Stomach (tissue), 8 donors: ENCODE measurements at regions not wholly inside any gene's neighbourhood (a gene's known extent, or its start where the extent isn't known, plus 50 kb on each side); places are given as distances from the start of the nearest gene placed in this dataset.

Experiments used
- DNase-seq, 2 donors: peaks; one replicate each; pipeline versions ENCODE4 v3.0.0 to v3.0.0-alpha.2; 2013 to 2019
- H3K27ac ChIP-seq, 5 donors: fragments of 200-600 bp in 4 of 5; sonication (generic) in 4 of 5; one replicate each; pipeline ENCODE4 v1.5.1; 2013 to 2019; ENCODE audit warnings: mild to moderate bottlenecking in 1 of 5, moderate library complexity in 1 of 5
- H3K27me3 ChIP-seq, 3 donors: fragments of 200-600 bp; sonication (generic); one replicate each; pipeline ENCODE4 v1.5.1; 2017 to 2019; ENCODE audit warnings: mixed run types in 1 of 3
- H3K36me3 ChIP-seq, 4 donors: fragments of 200-600 bp; sonication (generic); 1 replicate in 3 of 4; 2 replicates in 1 of 4; pipeline ENCODE4 v1.5.1; 2016 to 2019
- H3K4me1 ChIP-seq, 4 donors: fragments of 200-600 bp; sonication (generic); one replicate each; pipeline ENCODE4 v1.5.1; 2016 to 2019
- H3K4me3 ChIP-seq, 4 donors: fragments of 200-600 bp; sonication (generic) in 3 of 4; one replicate each; pipeline ENCODE4 v1.5.1; 2016 to 2019; ENCODE audit warnings: mild to moderate bottlenecking in 1 of 4
- H3K9me3 ChIP-seq, 4 donors: fragments of 200-600 bp; sonication (generic); one replicate each; pipeline ENCODE4 v1.5.1; 2016 to 2019
- EP300 ChIP-seq: sonication (generic); formaldehyde crosslinking; IDR thresholded peaks from one replicate; pipeline ENCODE4 v1.6.1; 2017; ENCODE audit warnings: antibody characterized with exemption
- POLR2A ChIP-seq, 4 donors: fragments of 450-650 bp; IDR thresholded peaks; one replicate each; pipeline ENCODE4 v1.6.1; 2016; ENCODE audit warnings: antibody characterized with exemption in 4 of 4, control low read depth in 2 of 4, mild to moderate bottlenecking in 1 of 4, moderate library complexity in 1 of 4
- POLR2AphosphoS5 ChIP-seq, 3 donors: sonication (generic); formaldehyde crosslinking; IDR thresholded peaks; one replicate each; pipeline ENCODE4 v1.6.1; 2016; ENCODE audit warnings: antibody characterized with exemption in 3 of 3
- WGBS, 5 donors: extraction: QIAGEN DNeasy Blood & Tissue Kit in 3 of 5; methylation state at CpG; one replicate each; pipeline versions ENCODE4 v1.1.5 to v1.1.7; 2013 to 2018; 5-methylcytosine and 5-hydroxymethylcytosine counted together
- intact Hi-C: fragments of 100-400 bp; cut with DNase I; formaldehyde crosslinking; loops from one replicate; pipeline ENCODE4 v1.15.1; 2023; ENCODE audit warnings: low total_unique reads
- TF ChIP-seq, protein P1 (sequence below), 7 experiments: fragments of 450-650 bp in 4 of 7; fragments of 200-600 bp in 3 of 7; sonication (generic) in 3 of 7; IDR thresholded peaks; one replicate each; pipeline ENCODE4 v1.5.1; 2016 to 2019; ENCODE audit warnings: antibody characterized with exemption in 7 of 7, control low read depth in 2 of 7, mild to moderate bottlenecking in 1 of 7
- donor health status: healthy with polysubstance abuse.
- donor health status: Bipolar disorder and iron deficiency.
- donor health status: healthy.

DNA sequence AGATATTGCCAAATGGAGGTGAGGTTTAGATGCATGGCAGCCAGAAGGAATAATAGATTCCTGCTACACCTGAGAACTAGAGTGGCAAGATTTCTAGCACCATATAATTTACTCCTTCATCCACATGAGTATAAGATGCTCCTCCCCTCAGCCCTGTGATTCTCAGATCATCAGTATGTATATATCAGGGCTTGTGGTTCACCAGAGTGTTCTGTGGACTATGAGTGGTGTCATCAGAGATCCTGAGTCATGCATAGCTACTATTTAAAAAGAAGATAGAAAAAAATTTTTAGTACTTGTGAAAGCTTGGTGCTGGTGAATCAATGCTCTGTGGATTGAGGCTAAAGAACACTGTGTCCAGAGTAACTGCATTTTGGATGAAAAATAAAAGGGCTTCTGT lies 285.9 kb downstream of the BMP4 start:
- H3K27ac ChIP-seq, result no peak overlapping the region
- intact Hi-C loops, result no loop called here
- H3K4me3 ChIP-seq, result no peak overlapping the region

DNA sequence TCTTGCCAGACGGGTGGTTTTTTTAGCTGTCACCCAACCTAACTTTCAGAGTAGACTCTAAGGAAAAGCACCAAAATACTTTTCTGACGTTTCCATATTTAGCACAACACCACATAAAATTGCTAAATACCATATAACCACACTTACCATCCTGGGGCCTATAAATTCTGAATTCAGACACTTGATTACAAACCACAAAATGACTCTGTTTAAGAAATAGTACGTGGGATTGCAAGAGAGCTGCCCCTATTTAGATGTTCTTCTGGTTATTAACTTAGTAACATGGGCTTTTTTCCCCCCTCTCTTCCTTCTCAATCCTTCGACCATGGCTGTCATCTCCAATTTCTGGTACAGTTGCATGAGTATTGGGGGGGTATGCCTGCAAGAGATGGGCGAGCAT lies 287.7 kb downstream of the BMP4 start:
- no peak for DNase-seq
- 58 to 71% (median 68%) methylated on average over 5 of the region's 5 CpGs for WGBS, 5 donors
- no peak overlapping the region for H3K4me3 ChIP-seq
- intact Hi-C loops, result no loop called here
- no peaks in the 10 kb centered on the region for H3K36me3 ChIP-seq
- TF ChIP-seq EP300 (no peak), POLR2A (IDR thresholded peaks at IDR 0.05) (no peak), POLR2AphosphoS5 (IDR thresholded peaks at IDR 0.05) (no peak)
- TF ChIP-seq, protein P1, sequence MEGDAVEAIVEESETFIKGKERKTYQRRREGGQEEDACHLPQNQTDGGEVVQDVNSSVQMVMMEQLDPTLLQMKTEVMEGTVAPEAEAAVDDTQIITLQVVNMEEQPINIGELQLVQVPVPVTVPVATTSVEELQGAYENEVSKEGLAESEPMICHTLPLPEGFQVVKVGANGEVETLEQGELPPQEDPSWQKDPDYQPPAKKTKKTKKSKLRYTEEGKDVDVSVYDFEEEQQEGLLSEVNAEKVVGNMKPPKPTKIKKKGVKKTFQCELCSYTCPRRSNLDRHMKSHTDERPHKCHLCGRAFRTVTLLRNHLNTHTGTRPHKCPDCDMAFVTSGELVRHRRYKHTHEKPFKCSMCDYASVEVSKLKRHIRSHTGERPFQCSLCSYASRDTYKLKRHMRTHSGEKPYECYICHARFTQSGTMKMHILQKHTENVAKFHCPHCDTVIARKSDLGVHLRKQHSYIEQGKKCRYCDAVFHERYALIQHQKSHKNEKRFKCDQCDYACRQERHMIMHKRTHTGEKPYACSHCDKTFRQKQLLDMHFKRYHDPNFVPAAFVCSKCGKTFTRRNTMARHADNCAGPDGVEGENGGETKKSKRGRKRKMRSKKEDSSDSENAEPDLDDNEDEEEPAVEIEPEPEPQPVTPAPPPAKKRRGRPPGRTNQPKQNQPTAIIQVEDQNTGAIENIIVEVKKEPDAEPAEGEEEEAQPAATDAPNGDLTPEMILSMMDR (IDR thresholded peaks at IDR 0.05), result no peak
- no peaks in the 10 kb centered on the region for H3K9me3 ChIP-seq
- no peak overlapping the region for H3K27ac ChIP-seq
- H3K27me3 ChIP-seq, result no peaks in the 10 kb centered on the region
- H3K4me1 ChIP-seq, result no peaks in the 10 kb centered on the region

More for the DNA sequence above, 285.9 kb downstream of the BMP4 start:
- Histone ChIP-seq H3K4me1 (no peaks in the 10 kb centered on the region), H3K9me3 (no peaks in the 10 kb centered on the region), H3K36me3 (no peaks in the 10 kb centered on the region), H3K27me3 (no peaks in the 10 kb centered on the region)
- TF ChIP-seq EP300 (no peak), POLR2AphosphoS5 (IDR thresholded peaks at IDR 0.05) (no peak), POLR2A (IDR thresholded peaks at IDR 0.05) (no peak)
- TF ChIP-seq, protein P1 (IDR thresholded peaks at IDR 0.05), result no peak
- DNase-seq, result no peak

DNA sequence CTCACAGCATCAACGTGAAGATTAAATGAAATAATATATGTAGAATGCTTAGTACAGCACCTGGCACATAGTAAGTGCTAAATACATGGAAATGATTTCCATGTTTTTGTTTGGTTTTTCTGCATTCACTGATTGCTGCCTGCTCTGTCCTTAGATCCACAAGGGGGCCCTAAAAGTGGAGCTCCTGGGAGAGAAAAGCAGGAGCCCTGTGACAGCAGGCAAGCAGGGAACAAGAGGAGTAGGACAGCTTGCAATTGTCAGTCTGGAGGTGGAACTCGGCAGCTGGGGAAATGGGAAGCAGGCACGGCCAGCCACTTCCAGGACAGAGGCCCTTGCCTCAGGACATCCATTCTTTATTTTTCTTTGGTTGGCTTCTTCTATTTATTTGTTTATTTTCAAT lies 292.9 kb downstream of the BMP4 start:
- Histone ChIP-seq H3K4me3 (no peak overlapping the region), H3K27me3 (no peaks in the 10 kb centered on the region), H3K4me1 (no peaks in the 10 kb centered on the region), H3K9me3 (no peaks in the 10 kb centered on the region), H3K36me3 (no peaks in the 10 kb centered on the region), H3K27ac (no peak overlapping the region)
- intact Hi-C loops, result no loop called here
- WGBS, 5 donors, result 46 to 61% (median 55%) methylated on average over 3 of the region's 3 CpGs
- DNase-seq, result peak in 1 of 2 donors; percentile 17
- TF ChIP-seq POLR2A (IDR thresholded peaks at IDR 0.05) (no peak), POLR2AphosphoS5 (IDR thresholded peaks at IDR 0.05) (no peak), EP300 (no peak)
- TF ChIP-seq, protein P1 (IDR thresholded peaks at IDR 0.05), result no peak

DNA sequence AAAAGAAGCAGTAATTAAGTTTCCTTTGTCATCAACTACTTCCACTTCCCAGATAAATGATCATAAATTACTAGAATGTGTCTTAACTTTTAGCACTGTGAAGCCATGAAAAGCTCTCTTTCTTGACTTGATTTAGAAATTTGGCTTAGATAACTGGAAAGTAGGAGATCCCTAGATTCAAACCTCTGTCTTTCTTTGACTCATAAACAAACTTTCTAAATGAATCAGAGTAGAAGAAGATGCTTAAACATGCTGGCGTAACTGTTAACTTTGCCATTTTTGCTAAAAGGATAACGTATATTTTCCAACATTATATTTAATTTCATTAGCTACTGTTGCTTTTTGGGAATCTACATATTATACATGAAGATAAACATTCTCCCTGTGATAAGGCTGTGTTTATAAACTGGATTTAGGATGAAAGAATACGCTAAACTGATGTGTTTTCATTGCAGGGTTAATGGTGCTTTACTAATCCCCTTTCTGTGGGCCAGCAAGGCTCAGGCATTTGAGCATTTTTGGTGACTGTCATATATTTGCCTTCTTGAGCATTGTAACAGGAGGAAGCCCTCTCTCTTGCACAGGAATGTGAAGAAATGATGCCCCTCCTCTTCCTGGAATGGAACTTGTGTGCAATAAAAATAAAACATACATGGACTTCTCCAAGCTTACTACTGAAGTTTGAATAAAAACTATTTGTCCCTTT lies 301.4 kb downstream of the BMP4 start:
- Histone ChIP-seq H3K4me3 (no peak overlapping the region), H3K27me3 (no peaks in the 10 kb centered on the region), H3K9me3 (no peaks in the 10 kb centered on the region), H3K4me1 (no peaks in the 10 kb centered on the region), H3K27ac (no peak overlapping the region), H3K36me3 (no peaks in the 10 kb centered on the region)
- 62 to 73% (median 65%) methylated on average over 3 of the region's 3 CpGs for WGBS, 5 donors
- DNase-seq, result peak in 1 of 2 donors; percentile 7
- TF ChIP-seq POLR2A (IDR thresholded peaks at IDR 0.05), result no peak
- TF ChIP-seq EP300, result no peak
- TF ChIP-seq POLR2AphosphoS5 (IDR thresholded peaks at IDR 0.05), result no peak
- TF ChIP-seq, protein P1 (IDR thresholded peaks at IDR 0.05), result no peak
- intact Hi-C loops, result no loop called here
